DOHH2 (cell line): ENCODE measurements at regions not wholly inside any gene's neighbourhood (a gene's known extent, or its start where the extent isn't known, plus 50 kb on each side); places are given as distances from the start of the nearest gene placed in this dataset.

Source experiments
- H3F3A ChIP-seq: fragments of 200-600 bp; sonication (generic), shearing (Covaris generic); 2 replicates; pipeline ENCODE4 v1.6.0; 2016; ENCODE audit warnings: antibody characterized with exemption, mild to moderate bottlenecking; ENCODE audit not compliant: control insufficient read depth, insufficient read depth
- H3K27ac ChIP-seq: fragments of 200-600 bp; sonication (generic); 2 replicates; pipeline ENCODE4 v1.5.1; 2014; ENCODE audit warnings: low read depth, mild to moderate bottlenecking, low read length, moderate library complexity
- H3K27me3 ChIP-seq: fragments of 200-600 bp; sonication (generic); 2 replicates; pipeline ENCODE4 v1.6.1; 2014; ENCODE audit warnings: mild to moderate bottlenecking, low read length, mixed read lengths; ENCODE audit not compliant: control insufficient read depth
- H3K36me3 ChIP-seq: fragments of 200-600 bp; sonication (generic); 2 replicates; pipeline ENCODE4 v1.6.1; 2014; ENCODE audit warnings: mild to moderate bottlenecking, low read length, moderate library complexity, mixed read lengths; ENCODE audit not compliant: control insufficient read depth
- H3K4me1 ChIP-seq: fragments of 200-600 bp; sonication (generic); 2 replicates; pipeline ENCODE4 v1.6.1; 2014; ENCODE audit warnings: mild to moderate bottlenecking, low read length, mixed read lengths; ENCODE audit not compliant: control insufficient read depth
- H3K4me2 ChIP-seq: fragments of 200-600 bp; sonication (generic); 2 replicates; pipeline ENCODE4 v1.6.0; 2014; ENCODE audit warnings: mild to moderate bottlenecking, low read length, moderate library complexity
- H3K4me3 ChIP-seq: fragments of 200-600 bp; sonication (generic); 2 replicates; pipeline ENCODE4 v1.5.1; 2014; ENCODE audit warnings: mild to moderate bottlenecking, low read length, mixed read lengths
- H3K79me2 ChIP-seq: fragments of 200-600 bp; sonication (generic); 2 replicates; pipeline ENCODE4 v1.6.1; 2014; ENCODE audit warnings: mild to moderate bottlenecking, low read length, mixed read lengths; ENCODE audit not compliant: control insufficient read depth
- H3K9me2 ChIP-seq: fragments of 200-600 bp; sonication (generic); replicated peaks from 2 replicates; pipeline ENCODE4 v1.6.1; 2014; ENCODE audit warnings: mild to moderate bottlenecking, low read length, mixed read lengths; ENCODE audit not compliant: control insufficient read depth
- H3K9me3 ChIP-seq: fragments of 200-600 bp; sonication (generic); 2 replicates; pipeline ENCODE4 v1.6.1; 2014; ENCODE audit warnings: antibody characterized with exemption, low read length, mixed read lengths; ENCODE audit not compliant: control insufficient read depth, insufficient read depth
- H4K20me1 ChIP-seq: fragments of 200-600 bp; sonication (generic); 2 replicates; pipeline ENCODE4 v1.6.0; 2014; ENCODE audit warnings: low read depth, mild to moderate bottlenecking, antibody characterized with exemption, low read length, moderate library complexity; ENCODE audit not compliant: control insufficient read depth, insufficient read depth
- CTCF ChIP-seq: fragments of 200-600 bp; sonication (generic); IDR thresholded peaks from one replicate; pipeline ENCODE4 v1.5.1; 2014; ENCODE audit warnings: antibody characterized with exemption, mild to moderate bottlenecking, low read depth, low read length; ENCODE audit not compliant: poor library complexity, severe bottlenecking
- EZH2phosphoT487 ChIP-seq: fragments of 200-600 bp; sonication (generic); IDR thresholded peaks from 2 replicates; pipeline ENCODE4 v1.6.1; 2017; ENCODE audit warnings: borderline replicate concordance, mild to moderate bottlenecking, antibody characterized with exemption, low read length, moderate library complexity, mixed read lengths

DNA sequence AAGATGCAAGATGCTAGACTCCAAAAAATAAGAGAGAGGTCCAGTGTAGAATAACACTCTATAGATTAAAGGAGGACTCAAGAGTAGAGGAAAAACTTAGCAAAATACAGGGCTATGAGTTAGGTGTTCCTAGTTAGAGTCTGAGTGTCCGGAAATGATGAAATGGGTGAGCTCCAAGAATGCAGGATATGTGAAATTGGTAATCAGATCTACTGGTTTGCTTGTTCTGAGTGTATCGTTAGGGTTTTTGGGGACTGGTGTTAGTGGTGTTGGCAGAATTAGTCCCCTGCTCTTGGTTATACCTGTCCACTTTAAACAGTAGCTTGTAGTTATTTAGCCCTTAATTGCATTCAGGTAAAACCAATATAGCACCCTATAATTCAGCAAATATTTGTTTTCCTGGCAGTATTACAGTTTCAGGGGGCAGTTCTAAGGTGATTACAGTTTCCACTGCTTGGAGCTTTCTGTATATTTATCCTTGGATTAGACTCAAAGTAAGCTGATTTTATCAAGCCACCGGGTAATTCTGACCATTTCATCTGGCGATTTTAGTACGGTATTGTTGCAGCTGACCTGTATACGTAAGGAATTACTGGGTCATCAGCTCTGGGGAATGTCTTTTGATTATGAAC lies 332.7 kb downstream of the CHRM3 start:
- no peaks in the 10 kb centered on the region for H3K9me3 ChIP-seq
- no peaks in the 10 kb centered on the region for H3K4me1 ChIP-seq
- no peaks in the 10 kb centered on the region for H3F3A ChIP-seq
- H3K4me3 ChIP-seq = no peak overlapping the region
- no peaks in the 10 kb centered on the region for H3K9me2 ChIP-seq
- H3K79me2 ChIP-seq = no peaks in the 10 kb centered on the region
- TF ChIP-seq EZH2phosphoT487 (no peak), CTCF (no peak)
- H3K36me3 ChIP-seq = no peaks in the 10 kb centered on the region
- no peaks in the 10 kb centered on the region for H3K27me3 ChIP-seq
- no peak overlapping the region for H3K27ac ChIP-seq
- H4K20me1 ChIP-seq = no peaks in the 10 kb centered on the region
- H3K4me2 ChIP-seq = no peak overlapping the region

DNA sequence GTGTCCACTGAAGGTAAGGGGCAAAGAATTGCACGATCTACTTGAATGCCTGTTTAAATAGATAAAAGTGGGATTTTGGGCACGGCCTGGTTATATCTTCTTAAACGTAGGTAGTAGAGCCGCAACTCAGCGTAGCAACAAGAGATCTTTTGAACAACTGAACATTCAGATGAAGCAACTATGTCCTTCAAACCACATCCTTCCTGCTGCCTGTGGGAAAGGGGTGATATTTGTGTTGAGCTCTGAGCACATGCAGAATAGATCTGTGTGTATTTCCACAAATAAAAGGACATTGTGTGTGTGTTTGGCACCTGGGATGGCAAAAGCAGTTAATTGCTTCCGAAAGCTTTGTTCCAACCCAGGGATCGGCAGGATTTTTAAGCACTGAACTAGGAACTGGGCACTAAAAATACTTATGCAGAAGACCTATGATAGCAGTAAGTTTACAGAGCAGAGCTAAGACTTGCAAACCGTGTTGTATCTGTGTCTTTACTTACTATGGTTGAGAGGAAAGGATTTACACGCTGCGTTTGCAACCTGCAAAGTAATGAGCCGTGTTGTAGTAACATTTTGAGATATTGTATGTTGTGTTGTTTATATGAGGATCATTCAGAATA lies 333.4 kb downstream of the CHRM3 start:
- TF ChIP-seq EZH2phosphoT487 (no peak), CTCF (no peak)
- Histone ChIP-seq H3K9me3 (no peaks in the 10 kb centered on the region), H3K36me3 (no peaks in the 10 kb centered on the region), H3K4me2 (no peak overlapping the region), H3K27me3 (no peaks in the 10 kb centered on the region), H3K79me2 (no peaks in the 10 kb centered on the region), H3K4me1 (no peaks in the 10 kb centered on the region), H3F3A (no peaks in the 10 kb centered on the region), H3K9me2 (no peaks in the 10 kb centered on the region), H3K27ac (no peak overlapping the region), H3K4me3 (no peak overlapping the region), H4K20me1 (no peaks in the 10 kb centered on the region)

DNA sequence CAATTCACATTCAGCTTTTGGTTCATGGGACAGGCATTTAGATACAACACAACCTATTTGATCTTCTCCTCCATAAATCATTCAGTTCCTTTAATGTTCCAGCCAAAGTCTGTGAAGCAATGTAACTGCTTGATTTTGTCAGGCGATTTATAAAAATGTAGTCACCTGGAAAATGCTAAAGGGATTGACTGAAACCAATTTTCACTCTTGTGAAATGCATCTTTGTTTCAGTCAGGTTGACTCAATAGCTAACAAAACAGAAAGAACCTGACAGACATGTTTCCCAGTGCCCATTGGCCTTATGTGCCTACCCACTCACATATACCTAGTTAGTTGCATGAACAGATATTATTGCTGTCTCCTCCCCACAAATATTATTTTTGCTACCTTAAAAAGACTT lies 335.7 kb downstream of the CHRM3 start:
- no peak overlapping the region for H3K4me2 ChIP-seq
- no peaks in the 10 kb centered on the region for H3K27me3 ChIP-seq
- H4K20me1 ChIP-seq = no peaks in the 10 kb centered on the region
- TF ChIP-seq CTCF (no peak), EZH2phosphoT487 (no peak)
- H3K4me3 ChIP-seq = no peak overlapping the region
- H3K9me3 ChIP-seq = no peaks in the 10 kb centered on the region
- H3K36me3 ChIP-seq = no peaks in the 10 kb centered on the region
- no peaks in the 10 kb centered on the region for H3K4me1 ChIP-seq
- no peaks in the 10 kb centered on the region for H3K9me2 ChIP-seq
- no peaks in the 10 kb centered on the region for H3K79me2 ChIP-seq
- no peak overlapping the region for H3K27ac ChIP-seq
- no peaks in the 10 kb centered on the region for H3F3A ChIP-seq
